ENCODE measurements at regions not wholly inside any gene's neighbourhood (a gene's known extent, or its start where the extent isn't known, plus 50 kb on each side); places are given as distances from the start of the nearest gene placed in this dataset.

GRCh38 chr1:184879876-184880557 is 94.3 kb downstream of the NIBAN1 start:
- TF ChIP-seq CTCF (conservative IDR thresholded peaks at IDR 0.05; ENCODE audit: low read depth, low read length) (no peak), EZH2 (IDR thresholded peaks at IDR 0.05; ENCODE audit: low read length, unreplicated experiment) (no peak)
